Neural progenitor cell (in vitro differentiated cells): ENCODE measurements at regions not wholly inside any gene's neighbourhood (a gene's known extent, or its start where the extent isn't known, plus 50 kb on each side); places are given as distances from the start of the nearest gene placed in this dataset. TPM values are rescaled to one million over a fixed set of nuclear protein-coding genes. Genes with fewer than 3 reads are reported as not detected.

ENCODE experiments used
- DNase-seq: peaks from one replicate; pipeline ENCODE4 v3.0.0-alpha.2; 2016; ENCODE audit warnings: low spot score
- H2AFZ ChIP-seq: fragments of 200-600 bp; sonication (generic); replicated peaks from 2 replicates; pipeline ENCODE4 v1.6.1; 2016; ENCODE audit warnings: antibody characterized with exemption
- H3F3A ChIP-seq: fragments of 200-600 bp; sonication (generic); 2 replicates; pipeline ENCODE4 v1.6.1; 2016; ENCODE audit warnings: antibody characterized with exemption, low read depth
- H3K27ac ChIP-seq: fragments of 200-600 bp; sonication (generic); 2 replicates; pipeline ENCODE4 v1.5.1; 2016; ENCODE audit warnings: mild to moderate bottlenecking
- H3K27me3 ChIP-seq: fragments of 200-600 bp; sonication (generic); 2 replicates; pipeline ENCODE4 v1.6.1; 2016; ENCODE audit warnings: mild to moderate bottlenecking, moderate library complexity
- H3K36me3 ChIP-seq: fragments of 200-600 bp; sonication (generic); 2 replicates; pipeline ENCODE4 v1.5.1; 2016
- H3K4me1 ChIP-seq: fragments of 200-600 bp; sonication (generic); 2 replicates; pipeline ENCODE4 v1.6.1; 2016; ENCODE audit warnings: mixed run types
- H3K4me2 ChIP-seq: fragments of 200-600 bp; sonication (generic); 2 replicates; pipeline ENCODE4 v1.6.1; 2016
- H3K4me3 ChIP-seq: fragments of 200-600 bp; sonication (generic); 2 replicates; pipeline ENCODE4 v1.5.1; 2016
- H3K79me2 ChIP-seq: fragments of 200-600 bp; sonication (generic); 2 replicates; pipeline ENCODE4 v1.6.1; 2016; ENCODE audit warnings: low read depth
- H3K9ac ChIP-seq: fragments of 200-600 bp; sonication (generic); 2 replicates; pipeline ENCODE4 v1.6.1; 2016
- H3K9me3 ChIP-seq: fragments of 200-600 bp; sonication (generic); 2 replicates; pipeline ENCODE4 v1.5.1; 2016; ENCODE audit warnings: low read depth
- H4K20me1 ChIP-seq: fragments of 200-600 bp; sonication (generic); 2 replicates; pipeline ENCODE4 v1.6.1; 2016; ENCODE audit warnings: low read depth
- H3K27ac Mint-ChIP-seq: 3 replicates; pipeline ENCODE4 v1.8.0; 2021; ENCODE audit warnings: mixed read lengths
- H3K27me3 Mint-ChIP-seq: 2 replicates; pipeline ENCODE4 v1.8.0; 2022; ENCODE audit warnings: low read depth, mild to moderate bottlenecking, inconsistent platforms, moderate library complexity, mixed read lengths; ENCODE audit not compliant: insufficient read depth
- H3K36me3 Mint-ChIP-seq: 3 replicates; pipeline ENCODE4 v1.8.0; 2021; ENCODE audit warnings: mixed read lengths
- H3K4me1 Mint-ChIP-seq: 3 replicates; pipeline ENCODE4 v1.8.0; 2021; ENCODE audit warnings: mixed read lengths
- H3K4me3 Mint-ChIP-seq: 3 replicates; pipeline ENCODE4 v1.8.0; 2021; ENCODE audit warnings: mild to moderate bottlenecking, moderate library complexity, mixed read lengths
- H3K9me3 Mint-ChIP-seq: 3 replicates; pipeline ENCODE4 v1.8.0; 2020; ENCODE audit warnings: mixed read lengths
- CTCF ChIP-seq: fragments of 200-600 bp; sonication (generic); IDR thresholded peaks from 2 replicates; pipeline ENCODE4 v1.5.1; 2017; ENCODE audit warnings: antibody characterized with exemption, mild to moderate bottlenecking
- EZH2 ChIP-seq: fragments of 200-600 bp; sonication (generic); IDR thresholded peaks from 2 replicates; pipeline ENCODE4 v1.6.1; 2017; ENCODE audit warnings: antibody characterized with exemption, mild to moderate bottlenecking, moderate library complexity
- EZH2phosphoT487 ChIP-seq: fragments of 200-600 bp; sonication (generic); IDR thresholded peaks from 2 replicates; pipeline ENCODE4 v1.6.1; 2017; ENCODE audit warnings: antibody characterized with exemption
- small RNA-seq: library from RNA; depleted of rRNA; stranded (forward); fragments of <200 nt; gene quantifications from one replicate; pipeline ENCODE3, GENCODE V24; 2015

- no peak overlapping the region for H3K27ac Mint-ChIP-seq
- Histone ChIP-seq H3K27me3 (no peaks in the 10 kb centered on the region), H3K4me1 (no peaks in the 10 kb centered on the region), H3K9ac (no peak overlapping the region), H3K4me2 (no peak overlapping the region), H3F3A (no peaks in the 10 kb centered on the region), H3K27ac (no peak overlapping the region), H3K36me3 (no peaks in the 10 kb centered on the region), H4K20me1 (no peaks in the 10 kb centered on the region), H3K4me3 (no peak overlapping the region), H2AFZ (no peak overlapping the region), H3K9me3 (no peaks in the 10 kb centered on the region), H3K79me2 (no peaks in the 10 kb centered on the region)
- H3K27me3 Mint-ChIP-seq = no peaks in the 10 kb centered on the region
- TF ChIP-seq CTCF (peak; percentile 38), EZH2 (no peak)
- no peaks in the 10 kb centered on the region for H3K4me1 Mint-ChIP-seq
- no peaks in the 10 kb centered on the region for H3K36me3 Mint-ChIP-seq
- H3K9me3 Mint-ChIP-seq = no peaks in the 10 kb centered on the region
- H3K4me3 Mint-ChIP-seq = no peak overlapping the region
- DNase-seq = no peak
Observed at GRCh38 chrX:112910418-112910817, 69.8 kb upstream of the AMOT start.

DNA sequence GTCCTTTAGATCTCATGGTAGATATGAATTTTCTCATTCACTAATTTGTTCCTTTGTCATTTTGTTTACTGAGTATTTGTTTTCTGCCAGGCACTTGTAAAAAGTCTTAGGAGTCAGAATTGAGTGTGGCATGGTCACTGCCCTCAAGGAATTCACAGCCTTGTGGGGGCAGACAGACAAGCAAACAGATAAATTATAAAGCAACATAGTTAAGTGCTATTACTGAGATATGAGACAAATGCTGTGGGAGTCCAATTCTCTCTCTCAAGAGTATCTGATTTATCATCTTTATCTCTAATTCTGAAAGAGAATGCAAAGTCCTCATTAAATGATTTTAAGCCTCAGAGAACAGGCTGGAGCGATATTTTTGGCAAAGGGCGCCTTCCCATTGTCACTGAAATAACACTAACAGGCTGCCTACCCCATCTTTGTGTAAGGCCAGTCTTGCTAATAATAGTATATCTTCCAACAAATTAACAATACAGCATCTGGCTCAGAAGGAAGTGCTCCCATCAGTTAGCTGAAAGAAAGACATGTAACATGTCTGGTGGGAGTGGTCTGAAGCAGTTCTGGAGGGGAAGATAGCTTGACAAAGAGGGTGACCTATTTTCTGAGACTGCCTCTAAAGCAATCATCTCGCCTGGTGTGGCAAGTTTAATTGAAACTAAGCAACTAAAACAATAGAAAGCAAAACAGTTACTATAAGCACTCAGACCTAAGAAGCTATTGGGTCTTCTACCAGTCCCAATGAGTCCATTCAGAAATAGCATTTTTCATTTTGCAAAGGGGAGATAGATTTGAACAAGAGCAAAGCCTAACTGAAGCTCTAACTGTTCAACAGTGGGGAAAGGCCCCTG, 61.5 kb upstream of the AMOT start:
- H3K36me3 Mint-ChIP-seq = no peaks in the 10 kb centered on the region
- H3K4me3 ChIP-seq = no peak overlapping the region

DNA sequence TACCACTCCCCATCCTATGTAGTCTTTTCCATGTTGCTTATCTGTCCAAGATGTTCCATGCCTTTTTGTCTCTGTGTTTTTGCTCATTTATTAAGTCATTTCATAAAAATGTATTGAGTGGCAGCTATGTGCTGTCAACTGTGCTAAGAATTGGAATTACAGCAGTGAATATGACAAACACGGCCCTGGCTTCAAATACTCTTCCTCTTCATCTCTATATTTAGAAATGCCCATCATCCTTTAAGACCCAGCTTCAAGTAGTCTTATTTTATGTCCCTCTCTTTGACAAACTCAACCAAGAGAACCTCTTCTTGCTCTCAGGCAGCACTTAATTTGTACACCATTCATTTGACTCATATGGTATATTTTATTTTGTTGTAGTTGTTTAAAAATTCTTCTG, 55.4 kb upstream of the AMOT start:
- Mint-ChIP-seq H3K36me3 (no peaks in the 10 kb centered on the region), H3K4me3 (no peak overlapping the region), H3K27ac (no peak overlapping the region), H3K27me3 (no peaks in the 10 kb centered on the region), H3K9me3 (no peaks in the 10 kb centered on the region), H3K4me1 (peaks cover 3% of the 10 kb centered on the region)
- TF ChIP-seq EZH2 (no peak), CTCF (no peak), EZH2phosphoT487 (no peak)
- Histone ChIP-seq H3K36me3 (no peaks in the 10 kb centered on the region), H3K27ac (no peak overlapping the region), H3K79me2 (no peaks in the 10 kb centered on the region), H4K20me1 (no peaks in the 10 kb centered on the region), H3F3A (no peaks in the 10 kb centered on the region), H2AFZ (no peak overlapping the region), H3K27me3 (no peaks in the 10 kb centered on the region), H3K4me3 (no peak overlapping the region), H3K9ac (no peak overlapping the region), H3K9me3 (no peaks in the 10 kb centered on the region), H3K4me1 (peaks cover under 1% of the 10 kb centered on the region), H3K4me2 (no peak overlapping the region)
- DNase-seq = no peak

More for the DNA sequence above, 61.5 kb upstream of the AMOT start:
- Histone ChIP-seq H4K20me1 (no peaks in the 10 kb centered on the region), H3K9me3 (no peaks in the 10 kb centered on the region), H2AFZ (peak overlapping the region; percentile 5), H3K9ac (no peak overlapping the region), H3K27me3 (no peaks in the 10 kb centered on the region), H3K4me2 (peak overlapping the region; percentile 31), H3K27ac (peak overlapping the region; percentile 35), H3K4me1 (peaks cover 32% of the 10 kb centered on the region), H3K36me3 (no peaks in the 10 kb centered on the region), H3K79me2 (no peaks in the 10 kb centered on the region), H3F3A (peaks cover 10% of the 10 kb centered on the region)
- no peaks in the 10 kb centered on the region for H3K27me3 Mint-ChIP-seq
- H3K9me3 Mint-ChIP-seq = no peaks in the 10 kb centered on the region
- no peak overlapping the region for H3K4me3 Mint-ChIP-seq
- H3K4me1 Mint-ChIP-seq = peaks cover 3% of the 10 kb centered on the region
- TF ChIP-seq EZH2 (no peak), EZH2phosphoT487 (no peak), CTCF (no peak)
- peak; percentile 24 for DNase-seq
- H3K27ac Mint-ChIP-seq = no peak overlapping the region

Small RNA genes lying in the stretch of these regions (small RNA-seq; reads per million reads assigned to genes)
- gene AL031183.1 (not detected), gene RF00012 (not detected), gene RF00088 (0.14 reads per million), gene RN7SL93P (not detected), gene RNU1-57P (not detected), gene RNU6-1015P (not detected)
